OCI-LY3 (cell line): ENCODE measurements at regions not wholly inside any gene's neighbourhood (a gene's known extent, or its start where the extent isn't known, plus 50 kb on each side); places are given as distances from the start of the nearest gene placed in this dataset.

Experiments used
- CTCF ChIP-seq: fragments of 200-600, 300-600 bp; sonication (generic); IDR thresholded peaks from 2 replicates; pipeline ENCODE4 v1.5.1; 2014; ENCODE audit warnings: antibody characterized with exemption, low read length, low read depth
- EZH2phosphoT487 ChIP-seq: fragments of 200-600 bp; shearing (Covaris generic); IDR thresholded peaks from 2 replicates; pipeline ENCODE4 v1.6.1; 2018; ENCODE audit warnings: antibody characterized with exemption, mixed run types, low read depth

- no peak for TF ChIP-seq CTCF
- TF ChIP-seq EZH2phosphoT487 = no peak
Observed at GRCh38 chr4:35730414-35730813, 513.9 kb downstream of the ARAP2 start.
